Vagina (tissue), 2 donors: ENCODE measurements at regions not wholly inside any gene's neighbourhood (a gene's known extent, or its start where the extent isn't known, plus 50 kb on each side); places are given as distances from the start of the nearest gene placed in this dataset.

Experiments used
- DNase-seq, 2 donors: peaks; one replicate each; pipeline ENCODE4 v3.0.0-alpha.2; 2017; ENCODE audit errors: extremely low spot score in 2 of 2
- H3K27ac ChIP-seq: fragments of 200-600 bp; sonication (generic); one replicate; pipeline ENCODE4 v1.5.1; 2019
- H3K27me3 ChIP-seq: fragments of 200-600 bp; sonication (generic); one replicate; pipeline ENCODE4 v1.5.1; 2019
- H3K36me3 ChIP-seq, 2 donors: fragments of 200-600 bp; sonication (generic); one replicate each; pipeline ENCODE4 v1.5.1; 2017 to 2019
- H3K4me1 ChIP-seq: fragments of 200-600 bp; sonication (generic); one replicate; pipeline ENCODE4 v1.5.1; 2019
- H3K4me3 ChIP-seq, 2 donors: fragments of 200-600 bp; sonication (generic); 1 replicate in 1 of 2; 2 replicates in 1 of 2; pipeline ENCODE4 v1.5.1; 2016 to 2019
- H3K9me3 ChIP-seq: fragments of 200-600 bp; sonication (generic); one replicate; pipeline ENCODE4 v1.5.1; 2019
- POLR2A ChIP-seq, 2 donors: fragments of 450-650 bp; IDR thresholded peaks; one replicate each; pipeline ENCODE4 v1.6.1; 2017; ENCODE audit warnings: antibody characterized with exemption in 2 of 2, mild to moderate bottlenecking in 2 of 2, moderate library complexity in 2 of 2
- POLR2AphosphoS5 ChIP-seq, 2 donors: sonication (generic); formaldehyde crosslinking; IDR thresholded peaks; one replicate each; pipeline ENCODE4 v1.9.0; 2017; ENCODE audit warnings: antibody characterized with exemption in 2 of 2, mild to moderate bottlenecking in 2 of 2, low read depth in 1 of 2; ENCODE audit not compliant: insufficient read depth in 1 of 2
- intact Hi-C: fragments of 100-400 bp; cut with DNase I; formaldehyde crosslinking; loops from one replicate; pipeline ENCODE4 v1.15.1; 2023
- TF ChIP-seq, protein P1 (sequence below), 3 experiments: fragments of 450-650 bp in 2 of 3; fragments of 200-600 bp in 1 of 3; sonication (generic) in 1 of 3; IDR thresholded peaks; one replicate each; pipeline ENCODE4 v1.5.1; 2017 to 2019; ENCODE audit warnings: antibody characterized with exemption in 3 of 3, mild to moderate bottlenecking in 2 of 3, moderate library complexity in 2 of 3

DNA sequence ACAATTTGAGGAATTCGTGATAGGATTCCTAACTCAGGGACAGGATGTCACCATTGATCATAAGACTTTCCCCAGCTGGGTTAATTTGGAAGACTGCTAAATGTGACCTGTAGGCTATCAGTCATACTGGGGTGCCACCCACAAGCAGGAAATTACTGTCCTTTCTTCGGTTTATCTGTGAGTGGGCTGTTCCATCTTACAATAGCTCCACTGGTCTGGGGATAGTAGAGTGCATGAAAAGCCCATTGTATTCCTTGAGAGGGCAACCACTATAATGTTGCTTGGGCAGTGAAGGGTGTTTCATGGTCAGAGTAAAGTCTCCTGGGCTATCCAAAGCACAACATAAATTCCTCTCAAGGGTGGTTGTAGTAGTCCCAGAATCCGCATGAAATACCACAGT, 1523.0 kb upstream of the B3GALT2 start:
- no peaks in the 10 kb centered on the region for H3K27me3 ChIP-seq
- H3K4me3 ChIP-seq: no peak overlapping the region
- intact Hi-C loops: no loop called here
- DNase-seq: no peak
- H3K4me1 ChIP-seq: no peaks in the 10 kb centered on the region
- H3K9me3 ChIP-seq: no peaks in the 10 kb centered on the region
- no peak overlapping the region for H3K27ac ChIP-seq
- no peaks in the 10 kb centered on the region for H3K36me3 ChIP-seq
- TF ChIP-seq POLR2AphosphoS5 (IDR thresholded peaks at IDR 0.05; ENCODE audit: insufficient read depth in 1 of 2, low read depth in 1 of 2) (no peak), POLR2A (IDR thresholded peaks at IDR 0.05) (no peak)
- TF ChIP-seq, protein P1, sequence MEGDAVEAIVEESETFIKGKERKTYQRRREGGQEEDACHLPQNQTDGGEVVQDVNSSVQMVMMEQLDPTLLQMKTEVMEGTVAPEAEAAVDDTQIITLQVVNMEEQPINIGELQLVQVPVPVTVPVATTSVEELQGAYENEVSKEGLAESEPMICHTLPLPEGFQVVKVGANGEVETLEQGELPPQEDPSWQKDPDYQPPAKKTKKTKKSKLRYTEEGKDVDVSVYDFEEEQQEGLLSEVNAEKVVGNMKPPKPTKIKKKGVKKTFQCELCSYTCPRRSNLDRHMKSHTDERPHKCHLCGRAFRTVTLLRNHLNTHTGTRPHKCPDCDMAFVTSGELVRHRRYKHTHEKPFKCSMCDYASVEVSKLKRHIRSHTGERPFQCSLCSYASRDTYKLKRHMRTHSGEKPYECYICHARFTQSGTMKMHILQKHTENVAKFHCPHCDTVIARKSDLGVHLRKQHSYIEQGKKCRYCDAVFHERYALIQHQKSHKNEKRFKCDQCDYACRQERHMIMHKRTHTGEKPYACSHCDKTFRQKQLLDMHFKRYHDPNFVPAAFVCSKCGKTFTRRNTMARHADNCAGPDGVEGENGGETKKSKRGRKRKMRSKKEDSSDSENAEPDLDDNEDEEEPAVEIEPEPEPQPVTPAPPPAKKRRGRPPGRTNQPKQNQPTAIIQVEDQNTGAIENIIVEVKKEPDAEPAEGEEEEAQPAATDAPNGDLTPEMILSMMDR (IDR thresholded peaks at IDR 0.05): no peak

DNA sequence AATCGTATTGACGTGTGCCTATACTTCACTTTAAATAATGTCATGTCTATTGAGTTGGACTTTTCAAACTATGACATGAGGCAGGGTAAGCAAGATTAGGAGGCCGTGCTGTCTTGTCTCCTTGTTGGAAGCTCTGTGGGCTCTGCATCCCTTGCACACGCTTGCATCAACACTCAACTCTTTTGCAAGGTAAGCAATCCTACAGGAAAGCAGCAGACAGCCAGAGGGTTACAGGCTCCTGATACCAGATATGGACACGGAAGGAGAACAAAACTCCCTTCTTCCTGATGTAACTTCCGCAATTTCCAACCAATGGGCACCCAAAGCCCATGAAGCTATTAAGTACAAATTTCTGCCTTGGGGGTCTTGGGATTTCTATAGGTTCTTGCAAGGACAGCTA, 1520.7 kb upstream of the B3GALT2 start:
- Histone ChIP-seq H3K36me3 (no peaks in the 10 kb centered on the region), H3K27ac (no peak overlapping the region), H3K4me3 (no peak overlapping the region), H3K27me3 (no peaks in the 10 kb centered on the region), H3K4me1 (no peaks in the 10 kb centered on the region), H3K9me3 (no peaks in the 10 kb centered on the region)
- no peak for TF ChIP-seq POLR2A (IDR thresholded peaks at IDR 0.05)
- intact Hi-C loops: no loop called here
- DNase-seq: no peak

DNA sequence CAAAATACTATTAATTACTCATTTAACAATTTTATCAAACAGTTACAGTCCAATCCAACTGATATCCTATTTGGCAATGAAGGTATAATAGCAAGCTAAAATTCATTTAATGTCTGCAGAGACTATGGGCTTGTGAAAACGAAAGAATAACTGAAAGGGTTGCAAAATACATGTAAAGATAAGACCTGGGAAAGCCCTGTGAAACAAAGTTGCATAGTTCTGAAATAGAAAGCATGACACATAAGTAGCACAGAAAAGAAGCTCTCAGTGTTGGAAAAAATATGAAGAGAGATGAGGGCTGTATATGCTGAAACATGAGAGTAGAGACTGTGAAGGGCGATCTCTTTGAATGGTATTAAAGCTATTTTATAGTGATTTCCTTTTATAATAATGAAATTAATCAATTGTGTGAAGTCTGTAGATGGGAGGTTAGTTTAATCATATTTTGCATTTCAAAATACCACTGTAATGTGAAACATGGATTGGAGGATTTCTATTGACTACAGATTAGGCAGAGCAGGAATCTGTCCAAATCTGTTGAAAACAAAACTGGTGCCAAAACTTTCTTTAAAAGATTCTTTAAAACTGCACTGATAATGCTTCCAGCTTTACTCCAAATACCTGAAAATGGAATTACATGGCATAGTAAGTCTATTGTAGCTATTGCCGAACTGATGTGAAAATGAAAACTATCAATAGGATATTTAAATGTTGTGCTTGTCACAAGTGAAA, 1518.9 kb upstream of the B3GALT2 start:
- Histone ChIP-seq H3K27ac (no peak overlapping the region), H3K4me1 (no peaks in the 10 kb centered on the region), H3K9me3 (no peaks in the 10 kb centered on the region), H3K27me3 (no peaks in the 10 kb centered on the region), H3K4me3 (no peak overlapping the region), H3K36me3 (no peaks in the 10 kb centered on the region)
- TF ChIP-seq POLR2AphosphoS5 (IDR thresholded peaks at IDR 0.05; ENCODE audit: insufficient read depth in 1 of 2, low read depth in 1 of 2) (no peak), POLR2A (IDR thresholded peaks at IDR 0.05) (no peak)
- TF ChIP-seq, protein P1 (IDR thresholded peaks at IDR 0.05): no peak
- intact Hi-C loops: no loop called here
- no peak for DNase-seq

DNA sequence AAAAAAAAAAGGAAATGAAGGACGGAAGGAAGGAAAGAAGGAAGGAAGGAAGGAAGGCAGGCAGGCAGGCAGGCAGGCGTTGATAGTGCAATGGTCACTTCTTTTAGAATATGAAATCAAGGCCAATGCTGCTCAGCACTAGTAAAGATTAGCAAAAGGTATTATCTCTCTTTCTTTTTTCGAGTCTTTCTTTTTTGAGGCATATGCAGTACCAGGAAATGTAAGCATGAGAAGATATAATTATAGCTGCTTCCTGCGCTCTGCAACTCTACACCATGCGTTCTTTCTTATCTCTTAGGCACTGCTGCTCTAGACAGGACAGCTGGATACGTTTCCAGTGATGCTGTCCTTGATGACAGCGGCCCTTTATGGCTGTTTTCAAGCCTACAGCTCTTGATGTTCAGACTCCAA, 1512.5 kb upstream of the B3GALT2 start:
- no peak for DNase-seq
- TF ChIP-seq POLR2AphosphoS5 (IDR thresholded peaks at IDR 0.05; ENCODE audit: insufficient read depth in 1 of 2, low read depth in 1 of 2) (no peak), POLR2A (IDR thresholded peaks at IDR 0.05) (no peak)
- TF ChIP-seq, protein P1 (IDR thresholded peaks at IDR 0.05): no peak
- Histone ChIP-seq H3K9me3 (no peaks in the 10 kb centered on the region), H3K36me3 (no peaks in the 10 kb centered on the region), H3K27me3 (no peaks in the 10 kb centered on the region), H3K4me3 (no peak overlapping the region), H3K27ac (no peak overlapping the region), H3K4me1 (no peaks in the 10 kb centered on the region)
- intact Hi-C loops: no loop called here

DNA sequence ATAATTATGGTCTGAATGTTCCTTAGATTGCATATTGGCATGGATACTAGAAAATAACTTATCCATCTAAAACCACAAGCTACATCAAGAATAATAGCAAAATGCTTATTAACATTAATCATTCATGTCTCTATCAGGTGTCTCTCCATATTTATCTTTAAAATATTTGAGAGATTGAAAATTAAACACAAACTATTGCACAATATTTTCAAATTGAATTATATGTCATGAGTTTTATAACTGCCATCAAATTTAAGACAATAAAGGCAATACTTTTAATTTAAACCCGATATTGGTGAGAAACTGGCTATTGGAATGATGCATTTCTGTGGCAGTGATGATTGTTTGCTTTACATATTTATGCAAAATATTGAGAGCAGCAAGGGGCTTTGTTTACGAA, 1506.8 kb upstream of the B3GALT2 start:
- H3K36me3 ChIP-seq: no peaks in the 10 kb centered on the region
- H3K4me3 ChIP-seq: no peak overlapping the region
- no peak overlapping the region for H3K27ac ChIP-seq
- TF ChIP-seq POLR2A (IDR thresholded peaks at IDR 0.05): no peak
- H3K27me3 ChIP-seq: no peaks in the 10 kb centered on the region
- no peaks in the 10 kb centered on the region for H3K9me3 ChIP-seq
- DNase-seq: no peak
- no peaks in the 10 kb centered on the region for H3K4me1 ChIP-seq
- intact Hi-C loops: no loop called here

DNA sequence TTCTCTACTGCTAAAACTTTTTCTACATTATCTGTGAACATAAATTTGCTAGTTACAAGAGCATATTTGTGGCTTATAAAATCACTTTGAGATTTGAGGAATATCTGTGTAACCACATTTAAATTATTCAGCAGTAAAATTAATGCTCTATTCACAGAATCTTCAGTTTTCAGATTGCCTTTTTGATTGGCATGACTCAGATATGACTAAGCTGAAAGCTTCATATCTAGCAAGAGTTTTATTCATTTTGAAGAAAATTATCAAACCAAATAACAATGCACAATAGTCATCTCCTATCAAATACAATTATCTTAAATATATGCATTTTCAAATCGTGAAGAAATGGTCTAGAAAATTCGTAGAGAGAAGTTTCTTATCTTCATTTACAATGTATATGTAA, 1498.2 kb upstream of the B3GALT2 start:
- no peaks in the 10 kb centered on the region for H3K9me3 ChIP-seq
- DNase-seq: no peak
- intact Hi-C loops: no loop called here
- no peaks in the 10 kb centered on the region for H3K36me3 ChIP-seq
- no peaks in the 10 kb centered on the region for H3K27me3 ChIP-seq
- no peak overlapping the region for H3K4me3 ChIP-seq
- TF ChIP-seq POLR2AphosphoS5 (IDR thresholded peaks at IDR 0.05; ENCODE audit: insufficient read depth in 1 of 2, low read depth in 1 of 2): no peak
- TF ChIP-seq POLR2A (IDR thresholded peaks at IDR 0.05): no peak
- TF ChIP-seq, protein P1 (IDR thresholded peaks at IDR 0.05): no peak
- H3K4me1 ChIP-seq: no peaks in the 10 kb centered on the region
- H3K27ac ChIP-seq: no peak overlapping the region
